GM18507 (cell line): ENCODE measurements at regions not wholly inside any gene's neighbourhood (a gene's known extent, or its start where the extent isn't known, plus 50 kb on each side); places are given as distances from the start of the nearest gene placed in this dataset.

ENCODE experiments used
- DNase-seq: peaks from one replicate; pipeline ENCODE4 v3.0.0; 2011; ENCODE audit warnings: low read depth; ENCODE audit not compliant: insufficient read length; ENCODE audit errors: extremely low spot score
- FAIRE-seq: peaks from 2 replicates; lab custom pipeline; 2011; peaks lifted over from hg19 to GRCh38; lab: Jason Lieb, UNC

DNA sequence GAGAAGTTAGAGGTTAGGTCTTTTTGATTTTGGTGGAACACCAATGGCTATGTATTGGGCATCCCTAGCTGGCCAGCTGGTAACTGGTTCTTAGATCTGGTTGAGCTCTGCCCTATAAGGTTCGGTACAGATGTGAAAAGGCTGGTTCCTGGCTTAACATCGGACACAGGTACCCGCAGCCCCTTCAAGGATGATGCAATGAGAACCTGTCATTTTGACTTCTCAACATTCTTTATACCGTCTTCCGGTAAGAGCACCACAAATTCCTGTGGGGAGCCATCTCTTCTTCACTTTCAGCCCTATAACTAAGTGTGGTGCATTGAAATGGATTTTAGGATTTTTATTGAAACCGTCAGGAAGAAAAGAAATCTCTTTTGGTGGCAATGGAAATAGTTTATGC lies 222.8 kb downstream of the ADAMTS9 start:
- DNase-seq (no peak), FAIRE-seq (no peak)

DNA sequence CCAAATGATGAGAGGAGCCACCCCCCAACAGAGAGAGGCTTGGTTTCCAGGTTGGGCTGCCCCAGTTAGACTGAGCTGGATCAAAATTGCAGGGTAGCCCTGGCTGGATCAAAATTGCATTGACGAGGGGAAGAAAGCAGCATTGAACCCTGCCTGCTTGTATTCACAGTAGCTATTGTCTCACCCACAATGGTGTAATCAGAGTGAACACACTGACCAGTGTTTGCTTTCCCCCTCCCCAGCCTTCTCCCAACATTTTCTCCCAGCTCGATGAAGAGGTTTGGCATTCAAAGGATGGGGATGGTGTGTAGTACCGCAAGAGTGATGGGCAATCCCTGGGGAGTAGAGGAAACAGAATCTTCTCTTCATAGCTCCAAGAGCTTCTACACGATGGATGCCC lies 223.8 kb downstream of the ADAMTS9 start:
- DNase-seq, result no peak
- no peak for FAIRE-seq

DNA sequence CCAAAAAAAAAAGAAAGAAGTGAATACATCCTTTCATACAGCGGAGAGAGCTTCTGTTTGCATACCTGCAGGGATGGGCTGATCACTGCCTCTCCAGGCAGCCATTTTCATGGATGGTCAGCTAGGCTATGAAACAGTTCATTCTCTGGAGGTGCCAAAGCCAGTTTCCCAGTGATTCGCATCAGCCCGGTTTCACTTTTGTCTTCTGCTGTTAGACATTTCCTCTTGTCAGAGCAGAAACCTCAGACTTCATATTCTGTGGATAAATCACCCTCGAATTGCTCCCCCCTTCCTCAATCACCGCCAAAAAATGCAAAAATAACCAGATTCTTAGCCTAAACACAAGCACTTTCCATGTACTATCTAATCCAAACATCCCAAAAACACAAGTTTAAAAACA lies 225.6 kb downstream of the ADAMTS9 start:
- no peak for FAIRE-seq
- no peak for DNase-seq

DNA sequence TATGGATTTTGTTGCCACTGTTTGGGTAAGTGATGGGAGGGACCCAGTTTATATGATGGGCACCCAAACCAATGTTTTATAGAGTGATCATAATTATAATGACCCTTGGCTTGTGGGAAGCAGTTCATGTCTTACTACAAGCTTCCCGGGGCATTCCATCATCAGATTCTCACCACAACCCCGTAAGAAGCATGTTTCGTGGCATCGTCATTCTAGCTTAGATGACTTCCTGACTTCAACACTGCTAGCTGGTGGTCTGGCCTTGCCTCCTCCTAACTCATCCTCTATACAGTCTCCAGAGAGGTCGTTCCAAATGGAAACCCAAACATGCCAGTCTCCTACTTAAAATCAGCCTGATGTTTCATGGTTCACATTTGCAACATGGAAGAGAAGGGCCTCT lies 226.9 kb downstream of the ADAMTS9 start:
- FAIRE-seq (no peak), DNase-seq (no peak)

DNA sequence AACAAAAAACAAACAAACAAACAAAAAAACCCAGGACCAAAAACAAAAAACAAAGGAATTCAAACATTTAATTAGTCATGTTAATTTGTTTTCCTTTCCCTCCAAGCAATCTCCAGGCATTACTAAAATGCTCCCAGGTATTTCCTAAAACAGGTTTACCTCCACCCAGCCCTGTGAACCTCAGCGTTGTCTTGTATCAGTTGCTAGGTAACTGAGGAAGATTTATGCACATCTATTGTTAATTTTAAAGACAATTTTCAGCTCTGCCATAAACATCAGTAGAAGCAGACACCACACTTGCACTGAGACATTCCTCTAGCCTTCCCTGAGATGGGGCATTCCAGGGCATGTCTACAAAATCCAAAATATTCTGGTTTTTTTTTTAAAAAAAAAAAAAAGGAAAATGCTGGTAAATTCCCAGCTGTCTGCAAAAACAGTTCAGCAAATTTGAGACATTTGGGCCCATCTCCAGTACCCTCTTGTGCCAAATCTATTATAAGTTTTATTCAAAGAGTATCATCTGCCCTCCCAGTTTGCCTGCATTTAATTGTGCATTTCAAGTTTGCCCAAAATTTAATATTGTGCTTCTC lies 227.6 kb downstream of the ADAMTS9 start:
- no peak for DNase-seq
- no peak for FAIRE-seq

DNA sequence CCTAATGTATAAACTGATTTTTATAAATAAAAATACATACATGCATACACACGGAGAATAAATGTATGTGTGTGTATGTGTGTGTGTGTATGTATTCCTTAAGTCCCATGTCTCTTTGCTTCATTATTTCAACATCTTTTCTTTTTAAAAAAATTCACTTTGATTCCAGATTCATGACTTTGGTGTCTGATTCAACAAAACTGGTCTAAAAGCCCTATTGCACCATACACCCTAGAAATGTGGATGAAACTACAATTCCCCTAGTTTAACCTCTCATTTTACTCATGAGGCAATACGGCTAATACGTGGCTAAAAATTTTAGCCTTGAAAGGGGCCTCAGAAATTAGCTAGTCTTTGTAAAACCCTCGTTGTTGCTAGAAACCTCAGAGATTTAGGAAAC lies 228.1 kb downstream of the ADAMTS9 start:
- no peak for FAIRE-seq
- no peak for DNase-seq

DNA sequence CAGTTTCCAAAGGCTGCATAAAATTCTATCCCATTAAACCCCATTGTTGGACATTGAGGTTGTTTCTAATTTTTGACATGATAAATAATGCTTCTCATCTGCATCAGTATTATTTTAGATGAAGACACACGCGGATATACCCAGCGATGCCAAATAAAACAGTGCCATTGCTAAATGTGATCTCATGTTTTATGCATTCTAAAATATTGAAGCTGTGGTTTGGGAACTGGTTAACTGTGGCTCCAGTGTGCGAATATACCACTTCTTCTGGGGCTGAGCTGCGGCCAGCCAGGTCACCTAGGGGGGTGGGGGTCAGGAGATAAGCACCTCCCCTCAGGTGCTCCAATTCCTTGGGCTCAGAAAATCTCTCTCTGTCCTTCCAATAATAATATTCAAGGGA lies 230.0 kb downstream of the ADAMTS9 start:
- FAIRE-seq (no peak), DNase-seq (no peak)

DNA sequence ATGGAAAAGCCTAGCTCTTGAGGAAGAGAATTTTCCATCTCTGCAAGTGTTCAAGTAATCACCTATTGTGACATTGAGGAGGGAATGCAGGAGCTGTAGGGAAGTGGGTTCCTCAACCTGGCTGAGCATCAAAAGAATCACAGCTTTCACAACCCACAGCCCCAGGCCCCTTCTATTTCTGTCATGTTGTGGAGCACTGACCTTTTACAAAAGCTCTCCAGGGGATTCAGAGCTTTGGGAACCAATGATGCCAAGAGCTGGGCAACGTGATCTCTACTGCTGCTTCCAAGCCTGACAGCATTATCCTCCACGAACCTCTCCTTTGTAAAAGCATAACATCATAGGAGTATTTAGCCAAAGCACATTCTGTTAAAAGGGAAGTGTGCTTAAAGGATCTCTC lies 231.1 kb downstream of the ADAMTS9 start:
- FAIRE-seq (no peak), DNase-seq (no peak)

DNA sequence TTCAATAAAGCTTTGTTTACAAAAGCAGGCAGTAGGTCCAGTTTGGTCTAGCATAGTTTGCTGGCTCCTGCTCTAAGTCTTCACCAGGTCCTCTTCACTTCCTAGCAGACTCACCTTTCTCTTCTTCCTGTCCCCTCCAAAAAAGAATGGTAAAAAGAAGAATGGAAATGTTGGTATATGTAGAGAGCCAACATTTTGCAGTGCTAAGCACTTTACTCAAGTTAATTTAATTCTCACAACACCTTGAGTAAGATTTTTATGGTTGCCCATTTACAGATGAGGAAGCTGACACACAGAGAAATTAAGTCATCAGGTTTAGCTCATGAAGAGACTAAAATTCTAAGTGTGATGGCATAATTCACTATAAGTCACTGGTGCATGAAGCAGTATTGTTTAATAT lies 230.1 kb upstream of the PRICKLE2 start:
- FAIRE-seq (no peak), DNase-seq (no peak)

DNA sequence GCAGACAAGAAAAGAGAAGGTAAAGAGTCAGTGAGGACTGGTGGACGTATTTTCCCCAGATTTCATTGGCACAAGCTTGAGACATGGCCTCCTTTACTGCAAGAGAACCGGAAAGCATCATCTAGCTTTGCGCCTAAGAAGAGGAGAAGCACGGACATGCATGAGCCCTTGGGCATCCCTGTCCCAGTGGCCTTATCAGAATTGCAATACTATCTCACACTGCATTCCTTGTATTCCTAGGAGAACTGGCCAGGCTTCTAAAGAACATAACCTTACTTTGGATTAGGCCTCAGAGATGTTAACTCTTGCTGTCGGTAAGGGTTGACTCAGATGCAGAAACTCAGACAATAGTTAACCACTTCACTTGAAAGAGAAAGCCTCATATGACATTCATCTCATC lies 229.5 kb upstream of the PRICKLE2 start:
- FAIRE-seq, result no peak

DNA sequence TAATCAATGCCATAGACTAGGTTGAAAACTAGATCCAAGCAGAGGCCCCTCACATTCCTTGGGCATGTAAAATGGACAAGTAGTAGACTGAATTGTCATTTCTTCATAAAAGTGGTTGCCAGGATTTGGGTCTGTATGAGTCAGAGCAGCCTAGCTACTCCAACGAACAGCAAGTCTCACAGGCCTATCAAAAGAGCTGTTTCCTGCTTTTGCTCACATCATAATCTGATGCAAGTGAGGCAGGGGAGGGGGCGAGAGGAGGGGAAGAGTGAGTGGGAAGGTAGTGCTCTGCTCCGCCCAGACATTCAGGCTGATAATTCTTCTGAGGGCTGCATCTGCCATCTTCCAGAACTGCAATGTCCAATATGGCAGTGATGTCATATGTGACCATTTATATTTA lies 228.9 kb upstream of the PRICKLE2 start:
- FAIRE-seq, result no peak

More for the DNA sequence above, 229.5 kb upstream of the PRICKLE2 start:
- no peak for DNase-seq

DNA sequence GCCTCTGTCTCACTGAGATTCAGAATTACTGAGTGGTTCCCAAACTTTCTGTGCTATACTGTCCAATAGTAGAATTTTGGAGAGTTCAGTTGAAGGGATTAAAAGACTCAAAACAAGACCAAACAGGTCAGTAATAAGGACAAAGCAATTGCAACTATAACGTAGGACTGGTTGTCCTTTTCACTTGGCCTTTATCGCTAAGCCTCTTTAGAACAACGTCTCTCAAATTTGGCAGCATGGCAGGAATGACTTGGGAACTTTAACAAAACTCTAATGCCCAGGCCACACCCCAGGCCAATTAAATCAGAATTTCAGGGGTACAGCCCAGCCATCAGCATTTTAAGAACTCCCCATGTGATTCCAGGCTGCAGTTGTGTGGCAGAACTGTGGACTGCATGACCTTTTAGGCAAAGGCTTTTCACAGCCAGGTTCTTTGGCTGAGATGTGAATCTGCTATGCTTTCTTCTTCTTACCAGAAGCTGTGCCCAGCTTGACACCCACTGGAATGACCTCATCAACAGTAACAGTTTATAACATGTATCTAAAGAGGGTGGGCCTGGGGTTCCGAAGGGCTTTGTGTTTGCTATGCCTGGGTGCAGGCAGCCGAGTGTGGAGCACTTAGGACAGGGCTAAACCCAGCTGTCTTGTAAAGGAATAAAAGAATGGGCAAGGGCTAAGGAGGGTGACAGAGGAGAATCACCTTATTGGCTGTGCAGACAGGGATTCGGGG lies 226.2 kb upstream of the PRICKLE2 start:
- FAIRE-seq (no peak), DNase-seq (no peak)

More for the DNA sequence above, 228.9 kb upstream of the PRICKLE2 start:
- DNase-seq, result no peak

DNA sequence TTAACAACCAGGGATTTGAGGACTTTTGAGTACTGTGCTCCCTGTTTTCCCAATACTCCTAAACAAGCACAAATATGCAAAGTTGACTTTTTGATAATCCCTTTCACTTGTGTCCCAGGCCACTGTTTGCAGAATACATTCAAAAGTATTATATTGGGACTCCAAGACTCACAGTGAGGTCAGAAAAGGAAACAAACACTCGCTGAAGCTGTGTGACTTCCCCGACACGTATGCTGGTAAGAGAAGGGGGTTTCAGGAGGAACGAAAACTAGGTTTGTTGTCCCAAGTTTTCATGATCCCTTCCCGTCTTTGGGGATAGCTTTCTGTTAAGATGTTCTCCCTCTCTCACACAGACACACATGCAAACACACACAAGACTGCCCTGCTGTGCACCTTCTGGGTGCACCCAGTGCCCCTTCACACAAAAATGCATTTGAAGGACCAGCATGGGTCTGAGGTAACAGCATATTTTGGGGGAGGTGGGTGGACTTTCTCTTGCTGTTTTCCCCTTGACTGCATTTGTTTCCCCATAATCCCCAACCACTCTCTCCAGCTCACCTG lies 225.2 kb upstream of the PRICKLE2 start:
- FAIRE-seq (no peak), DNase-seq (no peak)

DNA sequence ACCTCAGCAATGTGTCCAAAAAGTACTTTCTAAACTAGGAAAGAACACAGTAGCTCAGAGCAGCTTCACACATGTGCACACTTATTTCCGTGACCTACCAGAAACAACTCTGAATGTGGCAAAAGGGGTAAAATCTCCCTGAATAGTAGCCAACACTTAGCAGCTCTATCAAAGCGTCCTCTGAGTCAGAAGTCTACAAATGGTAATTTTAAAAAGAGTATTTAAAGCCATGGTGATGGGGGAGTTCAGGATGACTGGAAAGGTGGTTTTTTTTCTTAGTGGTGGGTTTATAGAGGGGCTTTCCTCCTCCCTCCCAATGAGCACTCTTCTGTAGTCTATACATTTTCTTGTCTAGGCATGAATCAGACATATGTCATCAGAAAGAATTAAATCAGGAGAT lies 223.8 kb upstream of the PRICKLE2 start:
- FAIRE-seq, result no peak
- DNase-seq, result no peak

DNA sequence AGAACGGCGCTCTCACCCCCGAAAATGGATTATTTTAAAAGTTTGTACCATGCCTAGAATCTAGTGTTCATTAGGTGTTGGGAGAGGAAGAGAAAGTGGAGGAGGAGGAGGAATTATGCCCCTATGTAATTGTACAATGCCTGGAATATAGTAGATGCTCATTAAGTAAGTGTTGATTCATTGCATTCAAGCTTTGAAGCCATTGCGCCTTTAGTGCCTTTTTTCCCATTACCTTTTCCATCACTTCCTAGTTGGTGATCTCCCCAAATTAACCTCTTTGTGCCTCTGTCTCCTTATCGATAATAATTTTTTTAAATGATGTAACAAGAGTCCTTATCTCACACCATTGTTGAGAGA lies 220.7 kb upstream of the PRICKLE2 start:
- FAIRE-seq, result no peak
- DNase-seq, result no peak

DNA sequence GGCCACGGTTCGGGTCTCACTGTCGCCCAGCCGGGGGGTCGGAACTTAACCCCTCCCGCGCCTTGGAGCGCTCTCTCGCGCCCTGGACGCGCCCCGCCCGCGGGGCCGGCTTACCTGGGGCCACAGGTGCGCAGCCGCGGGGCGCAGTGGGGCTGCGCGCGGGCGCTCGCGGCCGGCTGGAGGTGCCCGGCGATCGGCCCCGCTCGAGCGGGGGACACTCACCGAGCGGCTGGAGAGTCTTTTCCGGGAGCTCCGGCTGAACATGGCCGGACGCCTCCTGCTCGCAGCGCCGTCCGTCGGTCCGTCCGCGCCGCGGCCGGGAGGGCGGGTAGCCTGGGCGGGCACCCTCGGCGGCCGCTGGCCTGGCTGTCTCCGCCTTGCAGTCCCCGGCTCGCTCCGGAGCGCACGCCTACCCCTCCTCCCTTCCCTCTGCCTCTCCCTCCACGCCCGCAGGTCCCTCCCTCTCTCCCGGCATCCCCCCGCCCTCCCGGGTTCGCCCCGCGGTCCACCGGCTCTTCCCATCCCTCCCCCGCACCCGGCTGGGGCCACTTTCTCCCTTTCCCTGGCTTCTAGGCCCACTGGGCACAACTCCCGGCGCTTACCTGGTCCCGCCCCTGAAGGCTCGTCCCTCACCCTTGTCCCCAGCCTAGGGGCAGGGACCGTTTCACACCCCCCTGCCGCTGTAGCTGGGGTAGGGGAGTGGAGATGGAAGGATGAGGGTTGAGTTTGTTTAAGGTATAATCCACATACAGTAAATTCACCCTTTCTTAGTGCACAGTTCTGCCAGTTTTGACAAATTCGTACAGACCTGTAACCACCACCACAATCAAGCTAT lies 220.1 kb upstream of the PRICKLE2 start:
- no peak for FAIRE-seq
- no peak for DNase-seq

DNA sequence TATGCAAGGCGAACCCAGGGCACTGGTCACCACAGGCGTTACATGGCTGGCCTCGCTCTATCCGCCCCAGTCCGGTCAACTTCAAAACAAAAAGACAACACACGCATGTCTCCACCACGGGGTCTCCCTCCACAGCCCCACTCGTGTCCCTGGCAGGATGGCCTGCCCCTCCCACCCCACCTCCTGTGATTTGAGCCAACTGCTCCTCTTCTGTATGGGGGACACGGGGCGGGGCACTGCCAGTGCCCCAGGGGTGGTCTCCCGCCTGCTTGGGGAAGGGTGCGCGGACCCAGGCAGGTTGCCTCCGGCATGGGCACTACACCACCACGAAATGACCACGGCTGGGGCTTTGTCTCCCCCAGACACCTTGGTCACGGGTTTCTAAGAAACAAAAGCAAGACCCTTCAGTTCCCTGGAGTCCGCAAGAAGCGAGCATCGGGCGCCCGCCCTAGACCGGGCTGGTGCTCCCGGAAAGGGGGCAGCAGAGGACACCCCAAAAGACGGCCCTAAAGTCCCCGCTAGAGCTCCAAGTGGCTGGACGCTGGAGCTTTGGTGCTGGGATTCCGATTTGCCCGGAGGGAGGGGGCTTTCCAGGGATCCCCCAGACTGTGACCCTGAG lies 219.3 kb upstream of the PRICKLE2 start:
- FAIRE-seq, result no peak
- no peak for DNase-seq

DNA sequence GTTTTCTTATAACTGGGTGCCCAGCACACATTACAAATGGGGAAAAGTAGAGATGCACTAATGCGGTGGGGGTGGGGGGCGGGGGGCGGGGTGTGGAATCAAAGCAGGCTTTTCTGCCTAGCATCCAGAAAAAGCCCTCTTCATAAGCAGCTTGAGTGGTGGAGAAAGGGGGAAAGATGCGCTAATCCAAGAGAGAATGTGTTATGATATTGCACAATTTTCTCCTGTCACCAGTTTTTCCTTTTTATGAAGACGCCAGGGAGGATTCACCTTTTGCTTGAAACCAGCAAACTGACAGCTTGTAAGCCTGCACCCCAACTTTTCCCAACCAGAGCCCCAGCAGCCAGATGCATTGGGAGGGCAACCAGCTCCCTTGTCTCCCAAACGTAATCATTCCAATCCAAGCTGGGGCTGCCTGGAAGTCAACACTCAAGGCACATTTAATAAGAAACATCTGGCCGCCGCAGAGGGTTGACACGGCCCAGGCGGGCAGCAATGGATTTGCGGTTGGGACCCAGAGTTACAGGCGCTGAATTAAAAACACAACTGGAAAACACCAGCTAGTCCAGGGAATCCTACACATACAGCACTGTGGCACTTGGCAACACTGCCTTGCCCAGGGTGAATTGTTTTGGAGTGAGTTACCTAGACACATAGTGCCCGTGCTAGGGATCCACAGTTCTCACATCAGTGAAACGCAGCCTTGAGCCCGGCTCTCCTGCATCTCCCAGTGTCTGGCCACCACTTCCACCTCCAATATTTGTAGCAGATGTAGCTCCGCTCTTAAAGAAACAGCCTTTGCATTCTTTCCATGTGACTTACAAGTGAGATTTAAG lies 218.5 kb upstream of the PRICKLE2 start:
- DNase-seq (no peak), FAIRE-seq (no peak)

DNA sequence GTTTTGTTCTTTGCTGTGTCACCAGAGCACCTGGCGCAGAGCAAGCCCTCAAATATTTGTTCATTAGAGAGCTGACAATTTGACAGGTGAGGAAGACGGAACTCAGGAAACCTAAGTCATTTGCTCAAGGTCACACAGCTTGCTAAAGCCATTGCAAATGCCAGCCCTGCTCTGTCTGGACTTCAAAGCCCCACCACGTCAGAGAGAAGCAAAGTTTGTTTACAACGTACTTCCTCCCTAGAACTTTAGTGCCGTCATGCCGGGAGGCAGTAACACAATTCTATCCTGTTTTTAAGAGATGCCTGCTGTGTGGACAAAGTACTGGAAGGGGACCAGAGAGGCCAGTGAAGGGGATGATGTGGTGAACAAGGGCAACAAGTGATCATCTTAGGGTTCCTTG lies 216.6 kb upstream of the PRICKLE2 start:
- no peak for DNase-seq
- FAIRE-seq, result no peak
